Adrenal gland (tissue), 9 donors: ENCODE measurements at regions not wholly inside any gene's neighbourhood (a gene's known extent, or its start where the extent isn't known, plus 50 kb on each side); places are given as distances from the start of the nearest gene placed in this dataset.

Experiments
- DNase-seq, 7 donors: peaks; one replicate each; pipeline ENCODE4 v3.0.0-alpha.2; 2019 to 2020
- H3K27ac ChIP-seq, 5 donors: fragments of 200-600 bp; sonication (generic) in 4 of 5; 1 replicate in 3 of 5; 2 replicates in 2 of 5; pipeline versions ENCODE4 v1.5.1 to v1.8.0; 2016 to 2020; ENCODE audit warnings: mild to moderate bottlenecking in 1 of 5
- H3K27me3 ChIP-seq: fragments of 200-600 bp; 2 replicates; pipeline ENCODE4 v1.8.0; 2021
- H3K36me3 ChIP-seq, 2 donors: fragments of 200-600 bp; replicated peaks in 1 of 2; 1 replicate in 1 of 2; 2 replicates in 1 of 2; pipeline versions ENCODE4 v1.5.1 to v1.8.0; 2018 to 2022
- H3K4me1 ChIP-seq, 2 donors: fragments of 200-600 bp; replicated peaks in 1 of 2; 1 replicate in 1 of 2; 2 replicates in 1 of 2; pipeline versions ENCODE4 v1.5.1 to v1.8.0; 2018 to 2021
- H3K4me3 ChIP-seq, 4 donors: fragments of 200-600 bp; sonication (generic) in 3 of 4; one replicate each; pipeline ENCODE4 v1.5.1; 2016 to 2018
- H3K9me3 ChIP-seq, 3 donors: fragments of 200-600 bp; sonication (generic) in 1 of 3; replicated peaks in 1 of 3; 1 replicate in 2 of 3; 2 replicates in 1 of 3; pipeline versions ENCODE4 v1.5.1 to v1.8.0; 2016 to 2021
- CTCF ChIP-seq, 6 experiments: fragments of 450-650 bp in 4 of 6; fragments of 200-600 bp in 2 of 6; sonication (generic) in 1 of 6; IDR thresholded peaks; 1 replicate in 5 of 6; 2 replicates in 1 of 6; pipeline versions ENCODE4 v1.5.1 to v1.8.0; 2016 to 2021; ENCODE audit warnings: antibody characterized with exemption in 6 of 6, mild to moderate bottlenecking in 2 of 6, moderate library complexity in 1 of 6
- POLR2A ChIP-seq, 2 donors: fragments of 450-650 bp; IDR thresholded peaks; one replicate each; pipeline ENCODE4 v1.6.1; 2017; ENCODE audit warnings: antibody characterized with exemption in 2 of 2, mild to moderate bottlenecking in 2 of 2, moderate library complexity in 1 of 2
- WGBS, 4 donors: extraction: QIAGEN DNeasy Blood & Tissue Kit in 2 of 4; methylation state at CpG; one replicate each; pipeline versions ENCODE4 v1.1.5 to v1.1.7; 2013 to 2017; 5-methylcytosine and 5-hydroxymethylcytosine counted together
- intact Hi-C, 2 donors: fragments of 100-400 bp; cut with DNase I; formaldehyde crosslinking; loops; one replicate each; pipeline versions ENCODE4 v1.14.1 to v1.15.0; 2022 to 2023
- donor health status: healthy with polysubstance abuse.
- donor health status: Bipolar disorder and iron deficiency.
- donor health status: DM: yes; HTN: yes; CAD: no.
- donor health status: DM: no; HTN: no; CAD: no.
- donor health status: DM: no; HTN: no; CAD: no.

GRCh38 chrX:125826080-125826479, 340.0 kb downstream of the DCAF12L2 start:
- Histone ChIP-seq H3K27me3 (no peaks in the 10 kb centered on the region), H3K4me1 (no peaks in the 10 kb centered on the region), H3K4me3 (no peak overlapping the region), H3K36me3 (no peaks in the 10 kb centered on the region), H3K9me3 (no peaks in the 10 kb centered on the region), H3K27ac (no peak overlapping the region)
- TF ChIP-seq CTCF (IDR thresholded peaks at IDR 0.05) = no peak
- no peak for TF ChIP-seq POLR2A (IDR thresholded peaks at IDR 0.05)
- WGBS, 4 donors = 72 to 78% (median 76%) methylated on average over 2 of the region's 2 CpGs
- intact Hi-C loops = no loop called here
- no peak for DNase-seq

- H3K27ac ChIP-seq = no peak overlapping the region
- H3K4me3 ChIP-seq = no peak overlapping the region
- TF ChIP-seq CTCF (IDR thresholded peaks at IDR 0.05) = no peak
- TF ChIP-seq POLR2A (IDR thresholded peaks at IDR 0.05) = no peak
- WGBS, 4 donors = 69 to 76% (median 71%) methylated on average over 2 to 6 of the region's 6 CpGs
- no peaks in the 10 kb centered on the region for H3K27me3 ChIP-seq
- no peaks in the 10 kb centered on the region for H3K4me1 ChIP-seq
- H3K9me3 ChIP-seq = no peaks in the 10 kb centered on the region
- DNase-seq = no peak
- no peaks in the 10 kb centered on the region for H3K36me3 ChIP-seq
- intact Hi-C loops = no loop called here
These were observed 339.2 kb downstream of the DCAF12L2 start for GRCh38 chrX:125826774-125827451.

GRCh38 chrX:125846271-125846670, 319.8 kb downstream of the DCAF12L2 start:
- Histone ChIP-seq H3K36me3 (no peaks in the 10 kb centered on the region), H3K9me3 (no peaks in the 10 kb centered on the region), H3K4me3 (no peak overlapping the region), H3K4me1 (no peaks in the 10 kb centered on the region), H3K27me3 (no peaks in the 10 kb centered on the region), H3K27ac (no peak overlapping the region)
- intact Hi-C loops = no loop called here
- TF ChIP-seq POLR2A (IDR thresholded peaks at IDR 0.05) (no peak), CTCF (IDR thresholded peaks at IDR 0.05) (no peak)
- WGBS, 4 donors = 73 to 100% (median 80%) methylated on average over 1 of the region's 1 CpG
- DNase-seq = no peak

- no peak for DNase-seq
- Histone ChIP-seq H3K36me3 (no peaks in the 10 kb centered on the region), H3K9me3 (no peaks in the 10 kb centered on the region), H3K27me3 (no peaks in the 10 kb centered on the region), H3K27ac (no peak overlapping the region), H3K4me3 (no peak overlapping the region), H3K4me1 (no peaks in the 10 kb centered on the region)
- TF ChIP-seq POLR2A (IDR thresholded peaks at IDR 0.05) (no peak), CTCF (IDR thresholded peaks at IDR 0.05) (no peak)
- intact Hi-C loops = no loop called here
These were observed 315.4 kb downstream of the DCAF12L2 start for GRCh38 chrX:125850693-125851092.
